ENCODE measurements at regions not wholly inside any gene's neighbourhood (a gene's known extent, or its start where the extent isn't known, plus 50 kb on each side); places are given as distances from the start of the nearest gene placed in this dataset.

DNA sequence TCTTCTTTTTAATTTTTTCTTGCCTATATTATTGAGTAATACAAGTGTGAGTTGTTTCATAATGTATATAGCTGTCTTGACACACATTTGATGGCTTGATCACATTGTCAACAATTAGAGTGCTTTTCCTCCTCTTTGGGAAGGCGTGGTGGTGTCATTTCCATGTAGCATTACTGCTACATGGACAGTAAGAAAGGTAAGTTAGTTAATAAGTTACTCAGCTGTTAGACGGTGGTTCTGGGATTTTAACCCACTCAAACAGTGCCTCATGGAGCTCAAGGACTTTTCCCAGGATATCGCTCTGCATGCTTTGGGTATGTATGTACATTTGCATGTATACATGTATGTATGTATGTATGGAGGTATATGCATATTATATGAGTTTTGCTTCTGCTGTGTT, 94.6 kb downstream of the HAPSTR1 start:
- no peak for DNase-seq (ENCODE audit: low read depth)

- no peak for DNase-seq (ENCODE audit: low read depth)
These were observed 97.3 kb downstream of the HAPSTR1 start for GRCh38 chr16:9188721-9189120.

- no peak for DNase-seq (ENCODE audit: low read depth)
These were observed 99.9 kb downstream of the HAPSTR1 start for GRCh38 chr16:9191274-9191850.

GRCh38 chr16:9192746-9193145, 101.3 kb downstream of the HAPSTR1 start:
- no peak for DNase-seq (ENCODE audit: low read depth)

GRCh38 chr16:9195287-9195686, 103.8 kb downstream of the HAPSTR1 start:
- DNase-seq (ENCODE audit: low read depth), result no peak

DNA sequence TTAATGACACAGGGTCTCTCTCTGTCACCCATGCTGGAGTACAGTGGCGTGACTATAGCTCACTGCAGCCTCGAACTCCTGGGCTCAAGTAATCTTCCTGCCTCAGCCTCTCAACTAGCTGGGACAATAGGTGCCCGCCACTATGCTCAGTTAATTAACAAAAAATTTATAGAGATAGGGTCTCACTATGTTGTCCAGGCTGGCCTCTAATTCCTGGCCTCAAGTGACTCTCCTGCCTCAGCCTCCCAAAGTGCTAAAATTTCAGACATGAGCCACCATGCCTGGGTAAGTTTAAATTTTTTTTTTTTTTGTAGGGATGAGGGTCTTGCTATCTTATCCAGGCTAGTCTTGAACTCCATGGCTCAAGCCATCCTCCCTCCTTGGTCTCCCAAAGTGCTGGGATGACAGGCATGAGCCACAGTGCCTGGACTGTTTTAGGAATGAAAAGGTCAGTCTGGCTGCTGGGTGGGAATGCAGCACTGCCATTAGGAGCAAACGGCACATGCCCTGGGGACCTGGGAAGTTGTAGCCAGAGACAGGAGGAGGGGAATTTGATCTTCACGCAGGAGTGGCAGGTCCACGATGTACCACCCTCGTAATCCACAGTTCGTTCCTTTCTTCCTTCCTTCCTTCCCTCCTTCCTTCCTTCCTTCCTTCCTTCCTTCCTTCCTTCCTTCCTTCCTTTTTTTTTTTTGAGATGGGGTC, 106.7 kb downstream of the HAPSTR1 start:
- DNase-seq (ENCODE audit: low read depth), result no peak

- no peak for DNase-seq (ENCODE audit: low read depth)
These were observed 107.9 kb downstream of the HAPSTR1 start for GRCh38 chr16:9199311-9199710.

GRCh38 chr16:9199751-9200150, 108.3 kb downstream of the HAPSTR1 start:
- DNase-seq (ENCODE audit: low read depth), result no peak

GRCh38 chr16:9203956-9204355, 112.5 kb downstream of the HAPSTR1 start:
- no peak for DNase-seq (ENCODE audit: low read depth)

- DNase-seq (ENCODE audit: low read depth), result no peak
These were observed 114.2 kb downstream of the HAPSTR1 start for GRCh38 chr16:9205661-9206060.

GRCh38 chr16:9206156-9206555, 114.7 kb downstream of the HAPSTR1 start:
- DNase-seq (ENCODE audit: low read depth), result no peak

GRCh38 chr16:9212621-9213020, 121.2 kb downstream of the HAPSTR1 start:
- no peak for DNase-seq (ENCODE audit: low read depth)

DNA sequence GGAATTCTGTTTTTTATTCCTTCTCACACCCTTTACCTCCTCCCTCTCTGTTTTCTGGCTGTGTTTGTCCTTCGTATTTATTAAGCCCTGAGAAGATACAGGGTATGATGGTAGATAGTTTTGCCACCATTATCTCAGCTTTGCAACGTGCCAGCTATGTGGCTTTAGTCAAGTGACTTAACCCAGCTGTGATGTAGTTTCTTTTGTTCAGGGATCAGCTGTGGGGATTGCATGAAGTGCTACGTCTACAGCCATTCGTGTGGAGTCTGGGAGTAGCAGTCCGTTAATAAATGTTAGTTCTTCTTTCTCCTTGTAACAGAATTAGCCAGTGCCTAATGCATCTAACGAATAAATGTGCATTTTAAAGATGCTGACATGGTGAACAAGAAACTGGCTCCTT, 128.4 kb downstream of the HAPSTR1 start:
- DNase-seq (ENCODE audit: low read depth), result no peak

DNA sequence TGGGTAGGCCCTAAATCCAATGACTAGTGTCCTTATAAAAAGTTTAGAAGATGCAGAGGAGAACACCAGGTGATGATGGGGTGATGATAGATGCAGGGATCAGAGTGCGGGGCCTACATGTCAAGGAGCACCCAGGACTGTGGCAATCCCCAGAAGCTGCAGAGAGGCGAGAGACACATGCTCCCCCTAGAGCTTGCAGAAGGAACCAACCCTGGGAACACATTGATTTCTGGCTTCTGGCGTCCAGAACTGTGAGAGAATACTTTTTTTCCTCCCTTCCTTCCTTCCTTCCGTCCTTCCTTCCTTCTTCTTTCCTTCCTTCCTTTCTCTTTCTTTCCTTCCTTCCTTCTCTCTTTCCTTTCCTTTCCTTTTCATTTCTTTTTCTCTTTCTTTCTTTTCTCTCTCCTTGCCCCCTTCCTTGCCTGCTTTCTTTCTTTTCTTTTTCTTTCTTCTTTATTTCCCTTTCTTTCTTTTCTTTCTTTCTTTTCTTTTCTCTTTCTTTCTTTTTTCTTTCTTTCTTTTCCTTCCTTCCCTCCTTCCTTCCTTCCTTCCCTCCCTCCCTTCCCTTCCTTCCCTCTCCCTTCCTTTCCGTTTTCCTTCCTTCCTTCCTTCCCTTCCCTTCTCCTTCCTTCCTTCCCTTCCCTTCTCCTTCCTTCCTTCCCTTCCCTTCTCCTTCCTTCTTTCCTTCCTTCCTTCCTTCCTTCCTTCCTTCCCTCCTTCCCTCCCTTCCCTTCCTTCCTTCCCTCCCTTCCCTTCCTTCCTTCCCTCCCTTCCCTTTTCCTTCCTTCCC, 134.3 kb downstream of the HAPSTR1 start:
- no peak for DNase-seq (ENCODE audit: low read depth)

DNA sequence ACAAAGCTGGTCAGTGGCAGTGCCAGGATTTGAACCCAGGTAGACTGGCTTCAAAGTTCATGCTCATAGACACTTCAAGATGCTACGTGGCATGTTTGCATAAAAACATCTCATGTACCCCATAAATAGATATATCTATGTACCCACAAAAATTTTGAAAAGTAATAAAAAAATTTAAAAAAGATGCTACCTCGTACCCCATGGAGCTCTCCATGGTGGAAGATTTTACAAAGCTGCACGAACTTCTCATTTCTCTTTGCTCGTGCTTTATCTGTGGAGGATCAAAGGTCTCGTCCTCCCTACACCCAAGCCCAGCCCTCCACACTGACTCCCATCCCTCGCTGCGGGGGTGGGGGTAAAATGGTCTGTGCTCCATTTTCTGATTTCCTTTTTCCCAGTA, 135.5 kb downstream of the HAPSTR1 start:
- no peak for DNase-seq (ENCODE audit: low read depth)

- DNase-seq (ENCODE audit: low read depth), result no peak
These were observed 139.6 kb downstream of the HAPSTR1 start for GRCh38 chr16:9231039-9231438.

GRCh38 chr16:9232102-9232770, 140.8 kb downstream of the HAPSTR1 start:
- no peak for DNase-seq (ENCODE audit: low read depth)

- DNase-seq (ENCODE audit: low read depth), result no peak
These were observed 144.4 kb downstream of the HAPSTR1 start for GRCh38 chr16:9235867-9236266.

DNA sequence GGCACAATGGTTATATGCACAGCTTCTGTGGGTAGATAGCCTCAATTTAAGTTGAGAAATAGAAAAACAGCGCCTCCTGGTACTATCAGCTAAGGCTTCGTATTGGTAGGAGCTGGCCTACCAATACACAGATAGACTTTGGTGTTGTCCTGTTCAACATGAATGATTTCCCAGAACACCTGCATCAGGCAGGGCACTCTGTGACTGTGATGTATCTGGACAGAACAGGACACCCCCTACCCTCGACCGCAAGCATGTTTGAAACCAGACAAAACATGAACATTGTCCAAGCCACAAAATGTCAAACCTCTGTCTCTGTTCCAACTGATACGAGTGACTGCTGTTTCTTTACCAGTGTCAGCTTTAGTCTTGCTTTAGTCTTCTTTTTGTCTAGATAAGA, 144.9 kb downstream of the HAPSTR1 start:
- DNase-seq (ENCODE audit: low read depth), result no peak

DNA sequence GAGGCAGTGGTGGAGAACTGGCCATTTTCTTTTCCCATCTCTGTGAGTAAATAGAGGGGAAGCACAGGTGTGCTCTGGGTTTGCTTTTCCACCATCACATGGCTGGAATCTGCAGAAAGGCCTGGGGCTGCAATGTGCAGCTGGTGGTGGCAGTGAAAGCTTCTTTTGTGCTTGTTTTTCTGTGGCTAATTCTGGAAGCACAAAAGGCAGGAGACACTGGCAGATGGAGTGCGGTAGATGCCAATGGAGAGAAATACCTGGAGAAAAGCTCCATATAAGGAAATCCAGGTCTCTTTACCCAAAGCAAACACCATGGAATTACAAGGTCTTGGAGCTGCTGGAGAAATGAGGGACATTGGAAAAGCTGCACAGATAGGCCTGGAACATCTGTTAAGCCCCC, 146.9 kb downstream of the HAPSTR1 start:
- no peak for DNase-seq (ENCODE audit: low read depth)

- DNase-seq (ENCODE audit: low read depth), result no peak
These were observed 149.7 kb downstream of the HAPSTR1 start for GRCh38 chr16:9241177-9241576.

DNA sequence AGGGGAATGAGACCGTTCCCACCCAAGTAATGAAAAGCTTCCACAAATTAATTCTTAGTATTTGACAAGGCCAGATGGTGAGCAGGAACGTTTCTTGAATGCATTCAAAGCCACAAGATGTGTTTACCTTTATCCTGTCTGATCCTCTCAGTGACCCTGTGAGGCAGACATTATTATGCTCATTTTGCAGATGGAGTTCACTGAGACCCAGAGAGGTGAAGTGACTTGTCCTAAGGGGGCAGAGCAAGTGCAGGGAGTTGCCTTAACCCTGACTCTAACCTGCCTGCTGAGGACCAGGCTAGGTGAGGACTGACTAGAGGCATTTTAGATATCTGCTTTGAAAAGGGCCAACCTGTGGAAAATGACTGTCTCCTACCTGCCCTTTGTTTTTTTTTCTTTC, 156.7 kb downstream of the HAPSTR1 start:
- DNase-seq (ENCODE audit: low read depth), result no peak

- DNase-seq (ENCODE audit: low read depth), result no peak
These were observed 158.1 kb downstream of the HAPSTR1 start for GRCh38 chr16:9249534-9249933.

Measured in stimulated activated CD8-positive, alpha-beta memory T cell treated with anti-CD3 and anti-CD28 coated beads, Interleukin-4, amount 100 ng/mL, for 24 hours (primary cell).